Fibroblast of lung (primary cell): ENCODE measurements at regions not wholly inside any gene's neighbourhood (a gene's known extent, or its start where the extent isn't known, plus 50 kb on each side); places are given as distances from the start of the nearest gene placed in this dataset.

Experiments
- EZH2 ChIP-seq: IDR thresholded peaks from 2 replicates; pipeline ENCODE4 v1.5.1; 2012; ENCODE audit warnings: low read length, control low read depth, mild to moderate bottlenecking; ENCODE audit errors: missing control alignments
- TF ChIP-seq, protein P1 (sequence below), 2 donors: IDR thresholded peaks in 1 of 2; conservative IDR thresholded peaks in 1 of 2; 1 replicate in 1 of 2; 2 replicates in 1 of 2; pipeline ENCODE4 v1.5.1; 2011 to 2012; ENCODE audit warnings: low read length in 2 of 2, control low read depth in 1 of 2, inconsistent platforms in 1 of 2, low read depth in 1 of 2, mild to moderate bottlenecking in 1 of 2

GRCh38 chr20:60540591-60540990, 582.4 kb downstream of the CDH26 start:
- TF ChIP-seq, protein P1, sequence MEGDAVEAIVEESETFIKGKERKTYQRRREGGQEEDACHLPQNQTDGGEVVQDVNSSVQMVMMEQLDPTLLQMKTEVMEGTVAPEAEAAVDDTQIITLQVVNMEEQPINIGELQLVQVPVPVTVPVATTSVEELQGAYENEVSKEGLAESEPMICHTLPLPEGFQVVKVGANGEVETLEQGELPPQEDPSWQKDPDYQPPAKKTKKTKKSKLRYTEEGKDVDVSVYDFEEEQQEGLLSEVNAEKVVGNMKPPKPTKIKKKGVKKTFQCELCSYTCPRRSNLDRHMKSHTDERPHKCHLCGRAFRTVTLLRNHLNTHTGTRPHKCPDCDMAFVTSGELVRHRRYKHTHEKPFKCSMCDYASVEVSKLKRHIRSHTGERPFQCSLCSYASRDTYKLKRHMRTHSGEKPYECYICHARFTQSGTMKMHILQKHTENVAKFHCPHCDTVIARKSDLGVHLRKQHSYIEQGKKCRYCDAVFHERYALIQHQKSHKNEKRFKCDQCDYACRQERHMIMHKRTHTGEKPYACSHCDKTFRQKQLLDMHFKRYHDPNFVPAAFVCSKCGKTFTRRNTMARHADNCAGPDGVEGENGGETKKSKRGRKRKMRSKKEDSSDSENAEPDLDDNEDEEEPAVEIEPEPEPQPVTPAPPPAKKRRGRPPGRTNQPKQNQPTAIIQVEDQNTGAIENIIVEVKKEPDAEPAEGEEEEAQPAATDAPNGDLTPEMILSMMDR (conservative IDR thresholded peaks at IDR 0.05 in 1 of 2, IDR thresholded peaks at IDR 0.05 in 1 of 2; ENCODE audit: low read depth in 1 of 2, low read length in 2 of 2) = no peak
- TF ChIP-seq EZH2 = no peak
